ENCODE measurements at regions not wholly inside any gene's neighbourhood (a gene's known extent, or its start where the extent isn't known, plus 50 kb on each side); places are given as distances from the start of the nearest gene placed in this dataset.
"Not testable (repeated sequence)": the region's sequence is repeated elsewhere in the genome, so short reads cannot be mapped to it uniquely, and the experiment has no call there.

DNA sequence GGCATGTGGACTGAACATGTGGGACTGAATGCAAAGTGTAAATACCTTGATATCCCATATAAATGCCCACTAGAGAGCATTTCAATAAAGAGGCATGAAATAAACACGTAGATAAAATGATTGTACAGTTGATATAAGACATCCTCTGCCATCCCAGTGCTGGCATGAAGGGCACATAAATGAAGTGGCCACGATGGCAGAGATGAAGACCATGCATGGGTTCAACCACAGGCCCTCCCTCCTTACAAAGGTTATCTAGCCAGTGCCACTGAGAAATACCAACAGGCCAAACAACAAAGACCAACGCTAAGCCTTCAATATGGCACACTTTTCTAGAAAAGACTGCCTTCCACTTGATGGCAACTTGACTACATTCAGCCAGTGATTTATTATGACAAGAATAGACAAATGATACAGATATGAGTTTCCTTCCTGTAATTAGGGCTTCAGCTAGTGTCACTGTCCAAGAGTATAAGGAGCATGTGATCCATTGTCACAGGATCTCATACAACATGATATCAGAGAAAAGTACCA lies 493.9 kb upstream of the MAP2 start:
- DNase-seq = no peak

DNA sequence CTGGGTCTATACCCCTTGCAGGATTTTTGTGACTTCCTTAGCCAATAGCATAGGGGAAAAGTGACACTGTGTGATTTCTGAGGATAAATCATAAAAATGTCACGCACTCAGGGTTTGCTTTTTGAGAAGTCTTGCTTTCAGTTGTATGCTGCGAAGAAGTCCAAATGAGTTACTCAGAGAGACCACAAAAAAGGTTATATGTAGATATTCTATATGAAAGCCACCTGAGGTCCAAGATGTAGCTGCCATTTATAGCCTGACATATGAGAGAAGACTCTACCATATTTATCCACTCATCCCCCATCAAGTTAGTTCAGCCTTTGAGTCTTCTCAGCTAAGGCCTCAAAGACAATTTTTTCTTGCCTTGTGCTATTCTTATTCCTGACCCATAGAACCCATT lies 488.3 kb upstream of the MAP2 start:
- DNase-seq = no peak

DNA sequence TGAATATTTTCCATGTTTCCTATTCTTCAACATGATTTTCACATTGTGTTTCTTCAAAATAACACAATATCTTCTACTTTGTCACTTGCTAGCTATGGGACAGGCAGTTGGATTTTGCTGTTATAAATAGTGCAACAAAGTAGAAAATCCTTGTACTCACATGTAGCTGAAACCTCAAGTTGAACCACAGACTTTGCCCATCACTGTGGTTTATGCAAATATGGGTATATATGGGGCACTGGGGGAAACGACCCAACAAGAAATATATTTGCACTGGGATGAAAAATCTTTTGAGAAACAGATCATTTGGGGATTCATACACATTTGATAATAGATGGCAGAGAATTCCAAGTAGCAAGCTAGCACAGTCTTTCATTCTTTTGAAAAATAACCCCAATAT lies 486.3 kb upstream of the MAP2 start:
- no peak for DNase-seq

DNA sequence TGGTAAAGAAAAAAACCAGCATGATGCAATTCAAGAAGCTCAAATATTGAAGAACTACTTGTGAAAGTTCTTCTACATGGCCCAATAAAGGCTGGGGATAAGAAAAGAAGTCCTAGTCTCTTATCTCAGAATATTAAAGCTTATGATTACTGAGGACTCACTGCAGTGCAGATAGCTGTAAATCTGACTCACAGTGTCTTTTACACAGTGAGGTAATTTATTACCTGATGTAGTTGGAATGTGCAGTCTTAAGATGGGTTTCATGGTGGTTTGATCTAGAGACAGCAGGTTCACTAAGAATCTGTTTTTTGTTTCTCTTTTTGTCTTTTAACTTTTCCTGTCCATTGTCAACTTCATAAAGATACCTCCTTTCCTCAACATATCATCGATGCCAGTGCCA lies 484.0 kb upstream of the MAP2 start:
- no peak for DNase-seq

DNA sequence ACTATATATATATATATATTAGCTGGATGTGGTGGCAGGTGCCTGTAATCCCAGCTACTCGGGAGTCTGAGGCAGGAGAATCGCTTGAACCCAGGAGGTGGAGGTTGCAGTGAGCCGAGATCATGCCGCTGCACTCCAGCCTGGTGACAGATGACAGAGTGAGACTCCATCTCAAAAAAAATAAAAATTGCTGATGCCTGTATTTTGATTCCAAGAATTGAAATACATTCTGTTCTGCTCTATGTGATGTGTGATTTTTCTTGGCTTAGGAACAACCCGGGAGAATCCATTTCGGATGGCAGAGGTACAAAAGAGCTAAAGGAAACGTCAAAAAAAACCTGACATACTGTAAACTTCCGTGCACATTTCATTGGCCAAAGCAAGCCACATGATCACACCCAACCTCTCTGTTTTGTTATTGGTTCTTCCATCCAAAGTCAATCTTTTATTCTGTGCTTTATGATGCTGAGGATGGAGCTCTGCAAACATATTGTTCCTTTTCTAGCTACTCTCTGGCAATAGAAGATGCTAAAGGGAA lies 478.1 kb upstream of the MAP2 start:
- no peak for DNase-seq

DNA sequence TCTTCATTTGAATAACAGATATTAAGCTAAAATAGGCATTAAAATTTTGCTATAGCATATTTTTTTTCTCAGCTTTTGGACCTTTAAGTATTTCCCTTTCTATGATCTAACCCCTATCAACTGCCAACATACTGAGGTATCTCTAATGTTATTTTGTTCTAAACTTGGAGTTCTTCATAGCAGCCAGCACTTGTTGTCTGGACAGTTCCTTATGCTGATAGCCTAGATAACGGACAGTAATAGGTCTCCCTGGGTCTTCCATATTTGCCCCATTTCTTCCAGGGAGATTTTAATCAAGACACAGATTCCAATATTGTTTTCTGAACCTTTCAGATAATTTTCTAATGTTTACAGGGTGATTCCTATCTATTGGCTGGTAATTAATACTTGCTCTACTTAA lies 475.8 kb upstream of the MAP2 start:
- no peak for DNase-seq

DNA sequence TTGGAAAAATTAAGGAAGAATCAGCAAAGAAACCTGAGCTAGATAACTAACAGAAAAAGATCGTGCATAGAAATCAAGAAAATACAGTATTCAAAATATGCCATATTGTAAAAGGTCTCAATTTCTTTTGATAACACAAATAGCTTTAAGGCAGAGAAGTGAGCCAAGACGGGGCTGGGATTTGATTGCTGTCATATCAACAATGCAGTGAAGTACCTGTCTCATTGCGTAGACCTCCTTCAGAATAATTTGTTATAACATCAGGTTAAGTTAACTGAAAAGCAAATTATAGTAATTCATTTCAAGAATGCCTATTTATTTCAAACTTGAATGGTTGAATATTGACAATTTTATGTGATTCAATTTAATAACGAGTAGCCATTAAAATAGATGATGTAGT lies 453.8 kb upstream of the MAP2 start:
- DNase-seq = no peak

DNA sequence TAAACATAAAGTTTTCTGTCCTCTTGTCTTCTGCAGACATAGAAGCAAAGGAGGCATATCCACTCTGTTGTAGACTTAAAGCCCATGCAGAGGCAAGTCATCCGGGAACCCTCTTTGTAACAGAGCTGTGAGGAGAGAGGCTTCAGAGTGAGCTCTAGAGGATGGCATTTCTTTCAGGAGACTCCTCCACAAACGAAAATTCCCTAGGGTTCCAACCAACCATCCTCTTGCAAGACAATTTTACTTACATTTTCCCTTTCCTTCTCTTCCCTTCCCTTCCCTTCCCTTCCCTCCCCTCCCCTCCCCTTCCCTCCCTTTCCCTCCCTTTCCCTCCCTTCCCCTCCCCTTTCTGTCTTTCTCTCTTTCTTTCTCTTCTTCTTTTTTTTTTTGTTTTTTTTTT lies 446.3 kb upstream of the MAP2 start:
- DNase-seq = no peak

DNA sequence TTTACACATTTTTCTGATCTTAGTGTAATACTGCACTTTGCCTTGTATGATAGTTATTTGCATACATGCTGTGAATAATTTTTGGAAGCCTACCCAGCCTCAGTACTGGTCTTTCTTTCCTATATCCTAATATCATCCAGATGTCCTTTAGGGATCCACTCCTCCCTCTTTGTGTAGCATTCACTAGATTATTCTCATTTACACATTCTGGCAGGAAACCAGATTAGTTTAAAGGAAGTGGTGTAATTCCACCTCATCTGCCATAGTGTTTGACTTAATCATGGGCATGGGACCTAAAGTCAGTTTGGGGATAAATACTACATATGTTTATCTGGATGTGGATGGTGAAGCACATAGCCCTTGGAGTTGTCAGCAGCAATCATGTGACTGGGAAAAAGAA lies 444.9 kb upstream of the MAP2 start:
- peak in 2 of 3 donors; percentile 7 to 29 for DNase-seq

DNA sequence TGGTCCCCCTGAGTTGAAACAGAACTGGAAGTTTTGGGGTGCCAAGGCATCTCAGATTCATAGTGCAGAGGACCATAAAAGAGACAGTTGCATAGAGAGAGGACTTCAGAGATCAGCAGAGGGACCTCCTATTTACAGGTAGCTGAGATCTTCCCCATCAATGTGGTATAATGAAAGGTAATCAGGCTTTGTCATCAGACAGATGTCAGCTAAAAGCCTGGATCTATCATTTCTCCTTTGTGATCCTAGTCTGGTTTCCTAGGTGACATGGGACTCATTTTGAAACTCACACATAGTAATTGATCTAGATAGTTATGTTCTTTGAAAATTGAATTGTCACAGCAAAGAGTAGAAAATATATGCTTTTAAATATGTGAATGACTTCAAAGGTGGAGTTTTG lies 443.5 kb upstream of the MAP2 start:
- DNase-seq = no peak

DNA sequence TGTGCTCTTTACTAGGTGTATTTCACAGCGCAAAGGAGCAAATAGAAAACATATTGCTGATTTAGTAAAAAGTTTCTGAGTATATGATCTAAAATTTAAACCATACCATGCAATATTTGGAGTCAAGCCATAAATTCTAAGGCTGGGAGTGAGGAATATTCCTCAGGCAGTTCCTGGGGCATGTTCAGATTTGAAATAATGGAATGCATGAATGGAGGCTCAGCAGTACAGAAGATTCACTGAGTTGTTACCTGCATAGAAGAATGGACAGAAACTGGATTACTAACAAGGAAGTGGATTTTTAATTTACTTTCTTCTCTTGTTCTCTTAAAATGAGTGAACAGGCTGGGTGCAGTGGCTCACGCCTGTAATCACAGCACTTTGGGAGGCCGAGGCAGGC lies 441.0 kb upstream of the MAP2 start:
- DNase-seq = no peak

DNA sequence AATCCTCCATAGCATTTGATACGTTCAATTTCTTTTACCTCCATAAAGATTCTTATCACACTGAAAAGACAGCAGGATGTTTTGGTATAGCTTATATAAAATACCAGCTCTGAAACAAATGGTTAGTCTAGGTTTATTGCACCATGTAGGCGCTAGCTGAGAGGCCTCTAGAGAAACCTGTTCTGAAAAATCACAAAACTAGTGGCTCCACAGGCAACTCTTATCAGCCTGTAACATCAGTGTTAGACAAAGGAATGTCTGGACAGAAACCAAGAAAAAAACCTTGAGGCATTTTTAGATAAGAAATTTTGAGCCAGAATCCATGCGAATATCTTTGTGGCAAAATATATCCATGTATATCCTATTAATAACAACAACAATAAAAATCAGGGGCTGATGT lies 440.4 kb upstream of the MAP2 start:
- no peak for DNase-seq

DNA sequence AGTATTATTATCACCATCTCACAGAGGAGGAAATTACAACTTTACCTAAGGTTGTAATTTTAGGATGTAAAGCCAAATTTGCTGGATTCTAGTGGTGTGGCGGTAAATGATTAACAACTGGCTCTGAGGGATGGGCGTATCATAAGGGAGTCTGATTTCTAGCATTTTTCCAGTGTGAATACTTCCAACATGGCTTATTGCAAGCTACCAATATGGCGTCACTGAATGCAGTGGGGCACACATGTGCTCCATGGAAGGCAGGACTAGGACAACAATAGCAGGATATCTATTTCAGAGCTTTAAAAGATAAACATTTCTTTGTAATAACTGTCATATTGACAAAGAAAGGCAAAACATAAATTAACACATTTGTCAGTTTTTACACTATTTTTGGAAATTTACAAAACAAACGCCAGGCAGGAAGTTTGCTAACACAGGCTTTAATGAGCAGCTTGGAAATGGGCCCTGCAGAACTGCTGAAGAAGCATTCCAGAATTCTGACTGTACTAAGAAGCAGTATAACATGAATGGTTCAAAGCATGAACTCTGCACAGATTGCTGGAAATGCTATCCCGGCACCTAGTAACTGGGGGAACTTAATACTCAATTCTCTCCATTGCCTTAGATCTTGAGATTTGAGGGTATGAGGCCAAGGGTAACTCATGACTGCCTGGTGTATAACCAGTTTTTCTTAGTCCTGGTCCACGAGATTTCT lies 439.3 kb upstream of the MAP2 start:
- peak in 2 of 3 donors; percentile 10 to 12 for DNase-seq

DNA sequence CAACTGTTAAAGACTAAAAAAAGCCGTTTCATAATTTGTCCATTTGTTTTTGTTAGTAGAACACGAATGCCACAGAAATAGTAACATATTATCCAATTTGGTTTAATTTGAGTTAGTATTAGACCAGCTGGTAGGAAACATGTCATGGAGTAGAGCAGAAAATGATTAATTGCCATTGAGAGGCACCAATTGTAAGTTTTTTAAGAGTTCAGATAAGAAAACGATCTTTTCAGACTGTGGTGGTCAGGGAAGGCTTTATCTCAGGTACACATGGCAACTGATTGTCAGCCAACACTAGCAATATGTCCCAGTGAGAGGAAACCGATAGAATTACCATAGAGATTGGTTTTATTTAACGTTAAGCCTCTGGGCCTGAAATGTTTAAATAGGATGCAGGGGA lies 438.2 kb upstream of the MAP2 start:
- no peak for DNase-seq

DNA sequence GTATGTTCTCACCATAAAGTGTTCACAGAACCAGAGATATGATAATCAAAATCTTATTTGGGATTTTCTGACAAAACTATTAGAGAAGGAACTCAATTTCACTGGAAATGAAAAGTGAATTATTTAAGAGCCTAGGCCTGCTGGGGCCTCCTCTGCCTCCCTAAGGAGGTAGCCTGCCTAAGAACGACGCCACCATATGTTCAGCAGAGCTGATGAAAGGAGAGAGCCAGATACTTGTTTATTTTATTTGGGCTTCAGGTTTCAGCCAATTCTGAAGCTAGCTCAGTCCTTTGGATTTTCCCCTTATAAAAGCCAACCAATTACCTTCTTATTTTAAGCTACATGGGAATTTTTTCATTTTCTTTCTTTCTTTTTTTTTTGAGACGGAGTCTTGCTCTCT lies 433.1 kb upstream of the MAP2 start:
- no peak for DNase-seq

DNA sequence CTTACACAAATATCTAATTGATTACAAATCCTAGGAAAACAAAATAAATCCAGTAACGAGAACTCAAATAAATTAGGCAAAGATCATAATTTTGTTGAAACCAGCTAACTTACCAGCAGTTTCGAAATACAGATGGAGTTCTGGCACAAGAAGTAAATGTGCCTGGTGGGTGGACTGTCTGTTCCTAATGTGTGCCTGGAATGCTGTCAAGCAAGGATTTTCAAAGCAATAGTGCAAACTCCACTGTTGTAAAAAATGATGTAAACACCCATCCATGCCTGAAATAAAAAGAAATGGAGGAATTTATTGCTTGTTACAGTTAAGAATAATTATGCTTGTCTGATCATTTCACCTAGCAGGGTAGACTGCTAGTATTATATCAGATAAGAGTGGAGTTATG lies 423.9 kb upstream of the MAP2 start:
- no peak for DNase-seq

DNA sequence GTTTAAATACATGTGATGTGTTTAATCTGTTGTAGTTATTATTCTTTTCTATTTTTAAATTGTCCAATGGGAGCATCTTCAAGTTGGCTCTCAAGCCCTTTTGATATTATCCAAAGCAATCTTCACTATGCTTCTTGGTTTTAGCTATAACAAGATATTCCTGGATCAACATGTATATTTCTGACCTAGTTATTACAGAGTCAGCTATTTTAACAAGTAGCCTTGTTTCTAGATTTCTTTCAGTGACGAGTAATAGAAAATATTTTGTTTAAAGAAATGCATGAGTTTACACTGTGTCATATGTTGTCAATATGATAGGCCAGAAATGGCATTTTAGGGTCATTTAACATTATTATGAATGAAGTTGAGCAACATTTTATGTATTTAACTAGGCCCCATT lies 421.8 kb upstream of the MAP2 start:
- DNase-seq = no peak

DNA sequence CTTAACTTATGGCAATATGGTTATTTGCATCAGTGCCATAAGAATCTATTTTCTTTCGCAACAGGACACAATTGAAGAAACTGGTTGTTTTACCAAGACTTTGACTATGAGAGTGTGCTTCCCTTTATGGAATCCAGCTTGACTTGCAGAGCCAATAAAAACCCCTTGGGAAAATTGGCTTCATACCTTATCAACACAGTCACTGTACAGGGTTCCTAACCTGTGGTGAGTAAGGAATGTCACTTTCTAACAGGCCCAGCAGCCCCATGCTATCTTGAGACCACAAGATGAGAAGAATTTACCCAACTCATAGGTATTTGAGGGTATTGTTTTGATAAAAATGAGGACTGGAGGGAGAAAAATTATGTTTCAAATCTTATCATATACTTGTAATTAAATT lies 418.5 kb upstream of the MAP2 start:
- DNase-seq = no peak

DNA sequence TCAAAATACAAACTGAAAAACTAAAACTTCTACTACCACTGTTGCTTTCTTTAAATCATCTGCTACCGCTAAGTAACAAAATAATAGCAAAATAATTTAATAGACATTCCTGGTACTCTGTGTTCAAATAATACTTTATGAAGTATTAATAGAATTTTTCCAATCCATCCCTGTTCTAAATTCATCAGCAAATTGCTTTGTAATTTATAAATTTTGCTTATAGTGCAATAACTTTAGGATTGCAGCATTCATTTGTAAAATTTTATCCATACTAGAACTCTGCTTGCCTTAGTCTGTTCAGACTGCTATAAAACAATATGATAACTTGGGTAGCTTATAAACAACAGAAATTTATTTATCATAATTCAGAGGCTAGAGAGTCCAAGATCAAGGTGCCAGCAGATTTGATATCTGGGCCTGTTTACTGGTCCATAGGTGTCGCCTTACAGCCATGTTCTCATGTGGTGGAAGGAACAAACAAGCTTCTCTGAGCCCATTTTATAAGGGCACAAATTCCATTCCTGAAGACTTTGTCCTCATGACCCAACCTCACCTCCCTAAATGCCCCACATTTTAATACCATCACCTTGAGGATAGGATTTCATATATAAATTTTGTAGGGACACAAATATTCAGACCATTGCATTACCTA lies 415.1 kb upstream of the MAP2 start:
- no peak for DNase-seq

DNA sequence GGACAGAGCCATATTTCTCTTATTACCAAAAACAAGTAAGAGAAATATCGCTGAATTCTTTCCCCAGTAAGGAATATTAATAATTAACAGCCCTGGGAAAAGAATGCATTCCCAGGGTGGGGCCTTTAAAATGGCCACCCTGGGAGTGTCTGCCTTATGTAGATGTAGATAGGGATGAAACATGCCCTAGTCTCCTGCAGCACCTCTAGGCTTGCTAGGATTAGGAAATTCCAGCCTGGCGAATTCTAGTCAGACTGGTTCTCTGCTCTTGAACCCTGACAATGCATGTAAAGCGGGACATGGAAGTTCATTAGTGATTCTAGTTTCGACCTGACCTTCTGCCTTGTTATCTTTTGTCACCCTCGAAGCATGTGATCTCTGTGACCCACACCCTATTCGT lies 405.2 kb upstream of the MAP2 start:
- not testable (repeated sequence) for DNase-seq

DNA sequence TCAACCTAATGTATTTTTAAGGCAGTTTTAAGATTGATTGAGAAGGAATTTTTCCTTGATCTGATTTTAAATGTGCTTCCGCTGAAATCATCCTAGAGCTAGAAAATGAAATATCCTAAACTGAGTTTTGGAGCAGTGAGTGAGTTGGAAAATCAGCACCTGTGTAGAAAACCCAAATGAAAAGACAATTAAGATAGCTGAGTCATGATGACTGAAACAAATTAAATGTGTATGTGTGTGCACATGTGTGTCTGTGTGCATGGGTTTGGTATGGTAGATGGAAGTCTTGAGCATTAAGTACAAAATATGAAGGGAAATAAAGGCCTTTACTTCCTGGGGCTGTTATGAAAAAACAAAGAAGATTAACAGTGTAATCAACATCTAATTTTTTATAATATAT lies 394.6 kb upstream of the MAP2 start:
- DNase-seq = no peak

DNA sequence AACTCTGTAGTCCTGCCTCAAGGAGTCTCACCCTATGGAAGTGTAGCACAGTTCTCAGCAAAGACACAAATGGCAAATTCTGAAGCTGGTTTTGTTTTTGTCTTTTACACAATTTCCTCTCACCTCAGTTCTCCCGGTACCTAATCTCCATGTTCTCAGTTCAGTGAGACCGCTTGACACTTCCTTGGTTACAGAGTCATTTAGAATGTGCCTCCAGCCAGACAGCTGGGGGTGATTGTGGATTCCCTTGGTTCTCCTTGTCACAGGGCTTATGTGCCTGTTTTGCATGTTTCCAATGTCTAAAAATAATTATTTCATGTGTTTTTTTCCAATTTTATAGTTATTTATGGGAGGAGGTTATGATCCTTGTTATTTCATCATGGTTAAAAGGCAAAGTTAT lies 379.5 kb upstream of the MAP2 start:
- DNase-seq = no peak

DNA sequence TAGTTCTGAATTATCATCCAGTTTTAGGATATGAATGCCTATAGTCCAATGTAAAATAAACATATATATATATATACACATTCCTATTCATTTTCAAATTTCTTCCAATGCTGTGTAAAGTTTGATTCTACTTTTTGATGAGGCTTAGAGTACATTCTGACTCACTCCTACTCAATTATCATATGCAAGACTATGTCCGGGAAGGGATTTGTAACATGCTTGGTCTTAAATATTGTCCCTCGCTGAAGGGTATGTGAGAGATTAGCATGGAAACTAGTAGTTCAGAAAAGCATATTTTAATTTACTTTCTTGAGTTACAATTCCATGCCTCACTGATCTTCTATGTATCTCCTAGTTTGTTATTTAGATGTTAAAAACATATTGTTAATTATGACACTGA lies 377.7 kb upstream of the MAP2 start:
- DNase-seq = no peak

DNA sequence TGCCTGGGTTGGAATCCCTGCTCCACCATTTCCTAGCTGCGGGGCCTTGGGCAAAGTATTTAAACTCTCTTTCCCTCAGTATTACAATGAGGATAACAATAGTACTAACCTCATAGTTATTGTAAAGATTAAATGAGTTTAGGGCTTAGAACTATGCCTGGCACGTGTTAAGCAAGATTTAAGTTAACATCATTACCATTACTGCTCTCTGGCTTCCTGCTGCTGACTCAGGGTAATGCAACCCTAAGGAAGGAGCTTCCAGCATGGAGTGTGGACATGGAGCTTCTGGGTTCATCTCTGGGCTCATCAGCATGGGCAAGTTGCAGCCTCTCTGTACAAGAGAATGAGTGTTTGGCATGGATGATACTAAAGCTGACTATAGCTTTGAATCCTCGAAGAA lies 374.2 kb upstream of the MAP2 start:
- no peak for DNase-seq

Measured in muscle of back (tissue), 3 donors.